HUES48 (cell line): ENCODE measurements at regions not wholly inside any gene's neighbourhood (a gene's known extent, or its start where the extent isn't known, plus 50 kb on each side); places are given as distances from the start of the nearest gene placed in this dataset.

Source experiments
- H3K27ac ChIP-seq: one replicate; pipeline ENCODE4 v1.7.0; 2013; ENCODE audit warnings: low read depth, low read length, inconsistent platforms
- H3K27me3 ChIP-seq: 2 replicates; pipeline ENCODE4 v1.6.1; 2013; ENCODE audit warnings: mild to moderate bottlenecking, low read length; ENCODE audit not compliant: control insufficient read depth, insufficient read depth
- H3K36me3 ChIP-seq: 2 replicates; pipeline ENCODE4 v1.6.1; 2013; ENCODE audit warnings: low read length; ENCODE audit not compliant: control insufficient read depth, insufficient read depth
- H3K4me1 ChIP-seq: 2 replicates; pipeline ENCODE4 v1.6.1; 2013; ENCODE audit warnings: mild to moderate bottlenecking, low read length; ENCODE audit not compliant: control insufficient read depth, insufficient read depth
- H3K4me3 ChIP-seq: 2 replicates; pipeline ENCODE4 v1.5.1; 2013; ENCODE audit warnings: mild to moderate bottlenecking, low read depth, low read length
- H3K9ac ChIP-seq: 2 replicates; pipeline ENCODE4 v1.6.1; 2013; ENCODE audit warnings: mild to moderate bottlenecking, low read depth, low read length, moderate library complexity
- H3K9me3 ChIP-seq: 2 replicates; pipeline ENCODE4 v1.6.1; 2013; ENCODE audit warnings: low read length; ENCODE audit not compliant: control insufficient read depth, insufficient read depth

DNA sequence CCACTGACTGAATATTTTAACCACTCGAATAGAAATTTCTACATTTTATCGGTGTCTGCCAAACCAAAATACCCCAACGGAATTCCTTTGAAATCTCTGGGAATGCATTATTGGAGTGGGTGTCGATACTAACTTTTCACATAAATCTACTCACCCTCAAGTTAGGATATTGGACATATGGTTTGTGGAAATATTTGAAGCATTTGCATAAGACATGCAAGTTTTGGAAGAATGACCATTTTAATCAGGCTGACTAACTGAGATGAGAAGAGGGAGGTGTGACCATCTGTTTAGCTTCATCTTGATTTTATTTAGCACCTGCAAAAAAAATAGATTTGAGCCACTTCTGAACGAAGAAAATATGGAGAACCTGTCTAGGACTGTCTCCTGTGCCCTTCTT lies 61.2 kb downstream of the KLF6 start:
- Histone ChIP-seq H3K36me3 (no peaks in the 10 kb centered on the region), H3K4me1 (no peaks in the 10 kb centered on the region), H3K27ac (no peak overlapping the region), H3K9ac (no peak overlapping the region), H3K4me3 (no peak overlapping the region), H3K27me3 (no peaks in the 10 kb centered on the region), H3K9me3 (no peaks in the 10 kb centered on the region)

DNA sequence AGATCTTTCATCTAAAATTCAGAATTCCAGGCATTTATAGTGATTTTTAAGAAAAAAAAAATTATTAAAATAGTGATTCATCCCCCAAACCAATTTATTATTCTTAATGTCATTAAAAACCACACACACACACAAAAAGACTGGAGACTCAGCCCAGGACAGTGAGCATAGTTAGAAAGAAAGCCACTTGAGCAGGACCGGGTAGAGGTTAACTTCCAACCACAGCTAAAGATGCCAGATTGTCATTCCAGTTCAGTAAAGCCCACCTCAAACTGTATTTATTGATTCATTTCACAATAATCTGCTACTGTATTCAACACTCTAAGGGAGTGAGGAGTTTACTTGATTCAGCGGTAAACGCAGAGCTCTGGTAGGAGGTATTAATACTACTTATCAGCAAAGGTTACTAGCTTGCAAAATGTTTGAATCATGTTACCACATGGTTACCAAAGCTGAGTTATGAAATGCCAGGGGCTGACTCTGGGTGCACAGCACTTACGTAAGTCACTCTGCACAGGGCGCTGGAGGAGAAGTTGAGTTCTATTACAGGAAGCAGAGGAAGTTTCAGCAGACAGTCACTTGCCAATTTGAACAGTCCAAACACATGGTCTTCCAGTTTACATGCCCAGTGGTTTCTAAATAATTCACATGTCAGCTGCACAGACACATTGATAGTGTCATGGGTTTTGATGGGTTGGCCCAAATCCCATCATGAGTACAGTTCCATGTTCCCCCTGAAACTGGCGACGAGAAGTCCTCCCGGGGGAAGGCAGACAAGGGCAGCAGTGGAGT lies 64.6 kb downstream of the KLF6 start:
- no peak overlapping the region for H3K9ac ChIP-seq
- no peaks in the 10 kb centered on the region for H3K9me3 ChIP-seq
- no peak overlapping the region for H3K27ac ChIP-seq
- no peaks in the 10 kb centered on the region for H3K4me1 ChIP-seq
- no peak overlapping the region for H3K4me3 ChIP-seq
- no peaks in the 10 kb centered on the region for H3K36me3 ChIP-seq
- no peaks in the 10 kb centered on the region for H3K27me3 ChIP-seq

DNA sequence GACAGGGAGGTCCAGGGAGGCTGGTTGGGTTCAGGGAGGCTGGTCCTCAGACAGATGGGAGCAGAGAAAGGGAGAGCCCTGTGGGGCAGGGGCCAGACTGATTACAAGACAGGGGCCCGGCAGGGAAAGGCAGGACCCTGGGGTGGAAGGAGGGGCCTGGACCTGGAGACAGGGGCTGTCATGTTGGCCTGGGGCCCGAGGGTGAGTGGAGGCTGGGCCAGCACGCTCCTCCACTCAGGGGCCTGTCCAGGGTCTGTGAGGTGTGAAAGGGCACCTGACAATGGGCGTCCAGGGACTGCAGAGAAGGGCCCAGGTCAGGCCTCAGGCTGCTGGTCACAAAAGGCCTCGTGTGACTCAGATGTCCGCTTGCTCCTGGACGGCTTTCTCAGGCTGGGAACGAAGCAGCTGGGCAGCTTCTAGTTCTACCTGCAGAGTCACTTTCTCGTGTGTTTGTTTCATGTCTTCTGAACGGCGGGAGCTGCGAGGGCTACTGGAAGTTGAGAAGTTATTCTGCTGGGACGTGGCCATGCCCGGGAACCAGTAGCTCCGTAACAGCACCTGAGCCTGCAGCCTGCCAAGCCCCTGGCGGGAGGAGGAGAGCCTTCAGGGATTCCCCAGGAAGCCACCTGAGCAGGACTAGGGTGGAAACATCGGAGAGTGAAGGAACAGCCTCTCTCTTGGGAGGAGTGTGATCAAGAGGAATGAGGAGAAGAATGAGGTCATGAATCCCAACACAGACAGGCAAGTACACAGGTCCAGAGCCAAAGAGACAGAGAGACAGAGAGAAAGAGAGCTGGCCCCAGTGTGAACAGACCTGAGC lies 65.8 kb downstream of the KLF6 start:
- Histone ChIP-seq H3K27ac (no peak overlapping the region), H3K27me3 (no peaks in the 10 kb centered on the region), H3K36me3 (no peaks in the 10 kb centered on the region), H3K9me3 (no peaks in the 10 kb centered on the region), H3K4me3 (no peak overlapping the region), H3K9ac (no peak overlapping the region), H3K4me1 (no peaks in the 10 kb centered on the region)

DNA sequence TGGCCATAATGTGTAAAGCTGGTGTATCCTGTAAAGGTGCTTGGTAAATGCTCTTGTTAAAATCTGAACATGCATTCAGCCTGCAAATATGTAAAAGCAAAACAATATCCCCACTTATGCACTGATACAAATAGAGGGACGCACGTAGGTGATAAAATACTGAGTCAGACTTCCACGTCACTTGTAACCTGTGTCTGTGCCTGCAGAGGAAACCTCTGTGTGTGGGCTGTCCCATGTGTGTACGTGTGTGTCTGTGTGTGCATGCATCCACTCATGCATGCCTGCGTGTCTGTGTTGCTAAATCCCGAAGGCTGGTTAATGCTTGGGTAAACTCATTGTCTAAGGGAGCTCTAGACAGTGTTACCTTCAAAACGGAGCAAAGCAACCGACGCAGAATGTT lies 68.9 kb downstream of the KLF6 start:
- no peaks in the 10 kb centered on the region for H3K27me3 ChIP-seq
- no peaks in the 10 kb centered on the region for H3K4me1 ChIP-seq
- no peaks in the 10 kb centered on the region for H3K36me3 ChIP-seq
- H3K27ac ChIP-seq: no peak overlapping the region
- no peak overlapping the region for H3K4me3 ChIP-seq
- no peaks in the 10 kb centered on the region for H3K9me3 ChIP-seq
- H3K9ac ChIP-seq: no peak overlapping the region

DNA sequence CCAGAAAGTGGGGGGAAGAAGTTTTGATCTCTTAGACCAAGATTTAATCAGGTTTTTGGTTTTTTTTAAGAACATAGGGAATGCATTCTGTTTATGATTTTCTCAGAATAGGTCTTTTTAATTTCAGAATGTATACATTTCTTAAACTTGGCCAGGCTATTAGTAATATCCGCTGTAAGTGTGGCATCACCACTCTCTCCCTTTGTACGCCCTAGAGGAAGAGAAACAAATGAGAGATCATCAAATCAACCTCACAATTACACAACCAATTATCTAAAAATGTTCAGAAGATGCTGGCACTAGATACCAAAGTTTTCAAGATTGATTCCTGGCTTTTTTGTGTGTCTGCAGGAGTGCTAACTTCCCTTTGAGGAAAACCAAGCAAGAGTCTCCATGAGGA lies 70.0 kb downstream of the KLF6 start:
- Histone ChIP-seq H3K4me3 (no peak overlapping the region), H3K27ac (no peak overlapping the region), H3K27me3 (no peaks in the 10 kb centered on the region), H3K36me3 (no peaks in the 10 kb centered on the region), H3K9ac (no peak overlapping the region), H3K9me3 (peaks cover 3% of the 10 kb centered on the region), H3K4me1 (no peaks in the 10 kb centered on the region)

DNA sequence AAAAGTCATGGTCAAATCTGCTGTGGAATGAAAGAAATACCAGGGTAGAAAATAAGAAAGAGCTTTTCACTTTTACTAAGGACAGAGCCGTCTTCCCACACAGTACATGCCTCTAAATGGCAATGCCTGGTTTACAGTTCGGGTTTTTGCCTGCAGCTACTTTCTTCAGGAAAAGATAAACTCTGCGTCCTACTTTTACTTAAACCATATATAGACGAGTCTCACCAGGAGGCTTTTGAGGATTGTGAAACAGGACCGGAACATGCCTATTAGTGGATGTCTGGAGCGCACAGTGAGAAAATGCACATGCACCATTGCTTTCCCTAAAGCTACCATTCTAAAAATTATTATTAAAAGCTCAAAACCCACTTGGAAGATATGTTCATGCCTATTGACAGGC lies 70.5 kb downstream of the KLF6 start:
- H3K27ac ChIP-seq: no peak overlapping the region
- H3K36me3 ChIP-seq: no peaks in the 10 kb centered on the region
- no peaks in the 10 kb centered on the region for H3K27me3 ChIP-seq
- H3K9me3 ChIP-seq: peaks cover 3% of the 10 kb centered on the region
- H3K9ac ChIP-seq: no peak overlapping the region
- H3K4me1 ChIP-seq: no peaks in the 10 kb centered on the region
- H3K4me3 ChIP-seq: no peak overlapping the region

DNA sequence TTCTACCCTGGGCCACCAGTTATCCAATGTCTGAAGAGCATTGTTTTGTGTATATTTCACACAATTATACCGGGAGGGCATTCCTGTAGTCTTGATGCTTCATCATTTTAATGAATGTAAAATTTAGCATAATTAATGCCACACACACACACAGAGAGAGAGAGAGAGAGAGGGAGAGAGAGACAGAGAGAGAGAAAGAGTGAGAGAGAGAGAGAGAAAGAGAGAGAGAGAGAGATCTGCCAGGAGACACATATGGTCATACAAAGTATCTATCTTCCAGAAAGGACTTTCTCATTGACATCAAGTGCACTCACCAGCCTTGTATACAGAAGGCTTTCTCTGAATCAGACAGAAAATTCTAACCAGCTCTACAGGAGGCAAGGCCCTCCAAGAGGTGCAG lies 72.3 kb downstream of the KLF6 start:
- Histone ChIP-seq H3K4me1 (no peaks in the 10 kb centered on the region), H3K36me3 (no peaks in the 10 kb centered on the region), H3K27ac (no peak overlapping the region), H3K4me3 (no peak overlapping the region), H3K9ac (no peak overlapping the region), H3K27me3 (no peaks in the 10 kb centered on the region), H3K9me3 (peaks cover 3% of the 10 kb centered on the region)

DNA sequence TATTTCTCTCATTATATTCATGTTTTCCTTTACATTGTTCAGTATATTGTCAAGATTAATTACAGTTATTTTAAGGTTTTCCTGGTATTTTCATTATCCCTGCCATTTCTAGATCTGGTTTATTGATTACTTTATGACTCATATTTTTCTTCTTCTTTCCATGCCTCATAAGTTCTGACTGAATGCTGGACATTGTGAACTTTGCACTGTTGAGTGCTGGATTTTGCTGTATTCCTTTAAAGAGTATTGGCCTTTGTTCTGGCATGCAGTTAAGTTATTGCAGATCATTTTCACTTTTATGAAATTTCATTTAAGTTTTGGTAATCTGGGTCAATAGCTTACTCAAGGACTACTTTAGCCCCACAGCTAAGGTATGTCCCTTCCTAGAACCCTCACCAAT lies 73.1 kb downstream of the KLF6 start:
- H3K9me3 ChIP-seq: peaks cover 3% of the 10 kb centered on the region
- H3K4me3 ChIP-seq: no peak overlapping the region

DNA sequence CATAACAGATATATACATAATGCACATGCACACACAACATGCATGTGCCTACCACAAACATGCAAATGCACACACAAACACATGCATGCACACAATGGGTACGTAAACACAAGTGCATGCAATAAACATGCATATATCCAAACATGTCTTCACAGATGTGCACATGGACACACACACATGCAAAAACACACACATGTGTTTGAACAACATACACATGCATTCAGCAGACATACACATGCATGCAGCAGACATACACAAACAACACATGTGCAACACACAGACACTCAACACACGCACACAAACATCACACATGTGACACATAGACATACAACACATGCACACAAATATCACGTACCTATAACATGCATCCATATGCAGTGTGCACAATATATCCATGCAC lies 74.2 kb downstream of the KLF6 start:
- Histone ChIP-seq H3K27me3 (no peaks in the 10 kb centered on the region), H3K9ac (no peak overlapping the region), H3K9me3 (peaks cover 3% of the 10 kb centered on the region), H3K36me3 (no peaks in the 10 kb centered on the region), H3K27ac (no peak overlapping the region), H3K4me1 (no peaks in the 10 kb centered on the region), H3K4me3 (no peak overlapping the region)

More for the DNA sequence above, 73.1 kb downstream of the KLF6 start:
- H3K9ac ChIP-seq: no peak overlapping the region
- H3K27ac ChIP-seq: no peak overlapping the region
- H3K36me3 ChIP-seq: no peaks in the 10 kb centered on the region
- H3K4me1 ChIP-seq: no peaks in the 10 kb centered on the region
- no peaks in the 10 kb centered on the region for H3K27me3 ChIP-seq

DNA sequence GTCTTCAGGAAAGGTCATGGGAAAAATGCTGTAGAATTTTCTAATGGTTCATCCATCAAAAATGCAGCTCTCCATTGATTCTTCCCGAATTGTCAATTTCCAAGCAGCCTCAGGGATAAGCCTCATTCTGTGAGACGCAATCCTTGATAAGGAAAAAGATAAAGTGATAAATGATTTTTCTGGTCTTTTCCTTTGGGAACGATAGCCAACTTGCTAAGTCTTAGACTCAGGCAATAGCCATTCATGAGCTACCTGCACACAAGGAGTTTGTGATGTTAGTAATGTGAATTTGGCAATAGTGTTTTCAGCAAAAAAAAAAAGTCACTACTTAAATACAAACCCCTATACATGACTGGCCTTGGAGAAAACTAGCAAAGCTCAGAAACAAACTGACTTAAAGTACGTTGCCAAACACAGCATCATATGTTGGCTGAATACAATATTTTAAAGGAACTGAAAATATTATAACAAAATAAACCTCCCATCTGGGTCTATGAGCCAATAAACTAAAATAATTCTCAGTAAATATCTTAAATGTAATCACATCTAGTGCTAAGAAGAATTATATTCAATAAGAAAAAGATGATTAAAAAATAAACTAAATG lies 75.5 kb downstream of the KLF6 start:
- no peaks in the 10 kb centered on the region for H3K36me3 ChIP-seq
- no peak overlapping the region for H3K27ac ChIP-seq
- H3K4me1 ChIP-seq: no peaks in the 10 kb centered on the region
- H3K4me3 ChIP-seq: no peak overlapping the region
- H3K9ac ChIP-seq: no peak overlapping the region
- H3K9me3 ChIP-seq: peaks cover 3% of the 10 kb centered on the region
- H3K27me3 ChIP-seq: no peaks in the 10 kb centered on the region

DNA sequence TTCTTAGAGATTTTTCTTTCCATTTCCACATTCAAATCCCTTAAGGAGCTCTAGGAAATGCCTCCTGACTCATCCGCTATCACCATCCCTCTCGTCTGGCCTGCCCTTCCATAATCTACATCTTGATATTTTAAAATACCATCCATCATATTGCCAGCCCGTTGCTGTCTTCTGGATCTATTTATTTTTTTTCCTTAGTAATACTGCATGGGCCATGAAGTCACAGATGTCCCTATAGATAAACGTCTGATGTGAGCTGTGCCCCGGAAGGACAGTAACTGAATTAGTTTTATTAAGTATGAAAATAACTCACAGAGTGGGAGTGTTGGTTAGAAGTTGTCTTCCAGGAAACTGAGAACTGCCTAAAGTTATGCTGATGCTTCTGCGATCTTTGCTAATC lies 76.2 kb downstream of the KLF6 start:
- Histone ChIP-seq H3K27ac (no peak overlapping the region), H3K9ac (no peak overlapping the region), H3K9me3 (peaks cover 3% of the 10 kb centered on the region), H3K4me3 (no peak overlapping the region), H3K36me3 (no peaks in the 10 kb centered on the region), H3K4me1 (no peaks in the 10 kb centered on the region), H3K27me3 (no peaks in the 10 kb centered on the region)
